ENCODE measurements at regions not wholly inside any gene's neighbourhood (a gene's known extent, or its start where the extent isn't known, plus 50 kb on each side); places are given as distances from the start of the nearest gene placed in this dataset.
A peak's percentile ranks its signal among the peaks of the same experiment; 100 is the strongest.

DNA sequence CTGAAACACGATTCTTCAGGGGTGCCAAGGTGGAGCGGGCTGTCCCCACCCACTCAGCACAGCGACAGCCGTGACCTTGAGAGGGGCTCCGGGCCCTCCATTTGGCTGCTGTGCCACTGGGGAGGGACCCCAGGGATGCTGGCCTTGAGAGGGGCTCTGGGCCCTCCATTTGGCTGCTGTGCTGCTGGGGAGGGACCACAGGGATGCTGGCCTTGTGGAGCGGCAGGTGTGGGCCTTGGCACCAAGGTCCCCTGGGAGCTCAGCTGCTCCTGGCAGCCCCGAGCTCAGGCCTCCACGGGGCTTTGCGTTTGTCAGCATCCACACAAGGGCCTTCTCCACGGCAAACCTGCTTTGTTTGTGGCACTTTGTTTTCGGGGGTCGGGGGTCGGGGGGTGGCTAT, 137.6 kb upstream of the LPCAT1 start (continued):
- TF ChIP-seq, protein P1, sequence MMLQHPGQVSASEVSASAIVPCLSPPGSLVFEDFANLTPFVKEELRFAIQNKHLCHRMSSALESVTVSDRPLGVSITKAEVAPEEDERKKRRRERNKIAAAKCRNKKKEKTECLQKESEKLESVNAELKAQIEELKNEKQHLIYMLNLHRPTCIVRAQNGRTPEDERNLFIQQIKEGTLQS (CRISPR knock-in tag; conservative IDR thresholded peaks at IDR 0.05) = no peak
- TF ChIP-seq ETV6 (CRISPR knock-in tag; IDR thresholded peaks at IDR 0.05) = no peak
- TF ChIP-seq MYBL2 (CRISPR knock-in tag; IDR thresholded peaks at IDR 0.05) = no peak
- no peak for TF ChIP-seq IRF2 (CRISPR knock-in tag; IDR thresholded peaks at IDR 0.05; ENCODE audit: borderline replicate concordance, low read depth)
- TF ChIP-seq, protein P2, sequence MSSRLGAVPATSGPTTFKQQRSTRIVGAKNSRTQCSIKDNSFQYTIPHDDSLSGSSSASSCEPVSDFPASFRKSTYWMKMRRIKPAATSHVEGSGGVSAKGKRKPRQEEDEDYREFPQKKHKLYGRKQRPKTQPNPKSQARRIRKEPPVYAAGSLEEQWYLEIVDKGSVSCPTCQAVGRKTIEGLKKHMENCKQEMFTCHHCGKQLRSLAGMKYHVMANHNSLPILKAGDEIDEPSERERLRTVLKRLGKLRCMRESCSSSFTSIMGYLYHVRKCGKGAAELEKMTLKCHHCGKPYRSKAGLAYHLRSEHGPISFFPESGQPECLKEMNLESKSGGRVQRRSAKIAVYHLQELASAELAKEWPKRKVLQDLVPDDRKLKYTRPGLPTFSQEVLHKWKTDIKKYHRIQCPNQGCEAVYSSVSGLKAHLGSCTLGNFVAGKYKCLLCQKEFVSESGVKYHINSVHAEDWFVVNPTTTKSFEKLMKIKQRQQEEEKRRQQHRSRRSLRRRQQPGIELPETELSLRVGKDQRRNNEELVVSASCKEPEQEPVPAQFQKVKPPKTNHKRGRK (CRISPR knock-in tag; IDR thresholded peaks at IDR 0.05; ENCODE audit: borderline replicate concordance) = no peak
- TF ChIP-seq ATF2 (CRISPR knock-in tag; IDR thresholded peaks at IDR 0.05; ENCODE audit: borderline replicate concordance, low read depth) = no peak
- TF ChIP-seq E2F5 (CRISPR knock-in tag; IDR thresholded peaks at IDR 0.05) = no peak
- no peak for TF ChIP-seq HMGA2 (CRISPR knock-in tag; IDR thresholded peaks at IDR 0.05)
- TF ChIP-seq FOXK1 (CRISPR knock-in tag; IDR thresholded peaks at IDR 0.05) = no peak

- H3K4me1 Mint-ChIP-seq = peaks cover 7% of the 10 kb centered on the region; the same call in 1 of the 2 replicates
- DNase-seq (ENCODE audit: low spot score) (no peak), ATAC-seq (no peak)
- H3K4me3 Mint-ChIP-seq = no peak overlapping the region
- peaks cover 4% of the 10 kb centered on the region for H3K27me3 Mint-ChIP-seq (ENCODE audit: low read depth)
- ChIA-PET POLR2A (no interaction called here), CTCF (interaction anchor here (1.4 to 1.7 kb wide), 2 partner anchors 12 to 16 kb away, joined by 6 to 7 read pairs; no protein-coding TSS in a partner anchor)
- peaks cover 4% of the 10 kb centered on the region; the same call in 1 of the 2 replicates for H3K9me3 Mint-ChIP-seq
- TF ChIP-seq FOXJ3 (CRISPR knock-in tag; IDR thresholded peaks at IDR 0.05; ENCODE audit: borderline replicate concordance) (no peak), SMAD3 (CRISPR knock-in tag; IDR thresholded peaks at IDR 0.05; ENCODE audit: borderline replicate concordance) (no peak)
- no peak overlapping the region for H3K27ac Mint-ChIP-seq
- H3K36me3 Mint-ChIP-seq = no peaks in the 10 kb centered on the region
These were observed 136.8 kb upstream of the LPCAT1 start for GRCh38 chr5:1660511-1660910.

DNA sequence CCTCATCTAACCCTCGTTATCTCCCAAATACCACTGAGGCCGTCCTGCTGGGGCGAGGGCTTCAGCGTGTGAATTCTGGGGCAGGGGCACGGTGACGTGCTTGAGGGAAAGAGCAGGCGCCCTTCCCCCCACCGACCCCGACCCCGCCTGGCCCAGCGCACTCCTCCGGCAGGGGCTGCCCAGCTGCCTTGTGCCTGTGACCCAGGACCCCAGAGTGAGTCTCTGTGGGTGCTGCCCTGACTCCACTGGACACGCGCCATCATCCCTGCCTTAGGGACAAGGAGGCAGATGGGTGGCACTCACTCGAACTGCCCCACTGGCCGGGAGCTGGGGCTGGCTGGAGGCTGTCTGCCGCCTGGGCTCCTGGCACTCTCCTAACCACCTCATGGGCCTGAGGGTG, 136.2 kb upstream of the LPCAT1 start:
- Mint-ChIP-seq H3K9me3 (no peaks in the 10 kb centered on the region), H3K27me3 (ENCODE audit: low read depth) (no peaks in the 10 kb centered on the region; the same call in none of the 2 replicates)

More for the DNA sequence above, 136.2 kb upstream of the LPCAT1 start:
- ChIA-PET POLR2A (no interaction called here), CTCF (interaction anchor here (0.7 to 1.7 kb wide), 3 partner anchors 12 to 104 kb away, joined by 3 to 7 read pairs (median 6); no protein-coding TSS in a partner anchor)
- Mint-ChIP-seq H3K27ac (no peak overlapping the region), H3K36me3 (no peaks in the 10 kb centered on the region), H3K4me3 (no peak overlapping the region), H3K4me1 (peaks cover 7% of the 10 kb centered on the region; the same call in 1 of the 2 replicates)
- TF ChIP-seq ZNF281 (CRISPR knock-in tag; IDR thresholded peaks at IDR 0.05) = 0 out of 2 replicates have a peak, but pooled peaks have one; percentile 41
- TF ChIP-seq GTF2I (CRISPR knock-in tag; conservative IDR thresholded peaks at IDR 0.05) = no peak
- DNase-seq (ENCODE audit: low spot score) (no peak), ATAC-seq (no peak; the same call in 1 of the 2 replicates)

Measured in WTC11 (cell line).